NB4 (cell line): ENCODE measurements at regions not wholly inside any gene's neighbourhood (a gene's known extent, or its start where the extent isn't known, plus 50 kb on each side); places are given as distances from the start of the nearest gene placed in this dataset.

ENCODE experiments used
- MYC ChIP-seq: IDR thresholded peaks from 2 replicates; pipeline ENCODE4 v1.6.1; 2011; ENCODE audit warnings: low read depth, low read length
- POLR2A ChIP-seq: IDR thresholded peaks from 2 replicates; pipeline ENCODE4 v1.6.1; 2011; ENCODE audit warnings: mild to moderate bottlenecking; ENCODE audit not compliant: insufficient read length; ENCODE audit errors: extremely low read depth
- TF ChIP-seq, protein P1 (sequence below): IDR thresholded peaks from one replicate; pipeline ENCODE4 v1.5.1; 2012; ENCODE audit warnings: low read depth, low read length
- TF ChIP-seq, protein P2 (sequence below): IDR thresholded peaks from 2 replicates; pipeline ENCODE4 v1.6.1; 2011; ENCODE audit warnings: low read depth, low read length

DNA sequence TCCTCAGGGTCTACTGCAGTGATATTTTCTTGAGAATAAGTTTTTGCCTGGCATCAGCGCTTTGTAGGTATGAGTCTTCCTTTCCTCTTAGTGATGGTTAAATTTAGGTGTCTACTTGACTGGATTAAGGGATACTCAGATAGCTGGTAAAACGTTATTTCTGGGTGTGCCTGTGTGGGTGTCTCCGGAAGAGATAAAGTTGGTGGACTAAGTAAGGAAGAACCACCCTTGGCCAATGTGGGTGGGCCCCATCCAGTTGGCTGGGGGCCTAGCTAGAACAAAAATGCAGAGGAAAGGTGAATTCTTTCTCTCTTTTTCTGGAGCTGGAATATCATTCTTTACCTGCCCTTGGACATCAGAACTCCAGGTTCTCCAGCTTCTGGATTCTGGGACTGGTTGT is 138.8 kb downstream of the ADCYAP1R1 start:
- TF ChIP-seq, protein P1, sequence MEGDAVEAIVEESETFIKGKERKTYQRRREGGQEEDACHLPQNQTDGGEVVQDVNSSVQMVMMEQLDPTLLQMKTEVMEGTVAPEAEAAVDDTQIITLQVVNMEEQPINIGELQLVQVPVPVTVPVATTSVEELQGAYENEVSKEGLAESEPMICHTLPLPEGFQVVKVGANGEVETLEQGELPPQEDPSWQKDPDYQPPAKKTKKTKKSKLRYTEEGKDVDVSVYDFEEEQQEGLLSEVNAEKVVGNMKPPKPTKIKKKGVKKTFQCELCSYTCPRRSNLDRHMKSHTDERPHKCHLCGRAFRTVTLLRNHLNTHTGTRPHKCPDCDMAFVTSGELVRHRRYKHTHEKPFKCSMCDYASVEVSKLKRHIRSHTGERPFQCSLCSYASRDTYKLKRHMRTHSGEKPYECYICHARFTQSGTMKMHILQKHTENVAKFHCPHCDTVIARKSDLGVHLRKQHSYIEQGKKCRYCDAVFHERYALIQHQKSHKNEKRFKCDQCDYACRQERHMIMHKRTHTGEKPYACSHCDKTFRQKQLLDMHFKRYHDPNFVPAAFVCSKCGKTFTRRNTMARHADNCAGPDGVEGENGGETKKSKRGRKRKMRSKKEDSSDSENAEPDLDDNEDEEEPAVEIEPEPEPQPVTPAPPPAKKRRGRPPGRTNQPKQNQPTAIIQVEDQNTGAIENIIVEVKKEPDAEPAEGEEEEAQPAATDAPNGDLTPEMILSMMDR: no peak
- no peak for TF ChIP-seq POLR2A
- TF ChIP-seq, protein P2, sequence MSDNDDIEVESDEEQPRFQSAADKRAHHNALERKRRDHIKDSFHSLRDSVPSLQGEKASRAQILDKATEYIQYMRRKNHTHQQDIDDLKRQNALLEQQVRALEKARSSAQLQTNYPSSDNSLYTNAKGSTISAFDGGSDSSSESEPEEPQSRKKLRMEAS: no peak
- TF ChIP-seq MYC: no peak
